HL-60 (cell line): ENCODE measurements at regions not wholly inside any gene's neighbourhood (a gene's known extent, or its start where the extent isn't known, plus 50 kb on each side); places are given as distances from the start of the nearest gene placed in this dataset.

Experiments used
- DNase-seq, 2 experiments: peaks; one replicate each; pipeline ENCODE4 v3.0.0-alpha.2; 2010 to 2020; ENCODE audit warnings: low read depth in 1 of 2, low spot score in 1 of 2
- H3K27ac ChIP-seq: fragments of 250-450 bp; sonication (Bioruptor Pico); replicated peaks from 2 replicates; pipeline ENCODE4 v1.5.1; 2020; ENCODE audit warnings: mild to moderate bottlenecking, moderate library complexity
- H3K27me3 ChIP-seq: fragments of 250-450 bp; sonication (Bioruptor Pico); 2 replicates; pipeline ENCODE4 v1.5.1; 2021; ENCODE audit warnings: mild to moderate bottlenecking, moderate library complexity; ENCODE audit not compliant: insufficient read depth, poor library complexity, severe bottlenecking
- H3K4me3 ChIP-seq: replicated peaks from 2 replicates; pipeline ENCODE4 v1.5.1; 2011; ENCODE audit warnings: mild to moderate bottlenecking, control low read depth, low read length; ENCODE audit not compliant: insufficient read depth
- CTCF ChIP-seq: IDR thresholded peaks from one replicate; pipeline ENCODE4 v1.5.1; 2011; ENCODE audit warnings: low read length, control low read depth, inconsistent platforms; ENCODE audit not compliant: insufficient read depth
- GABPA ChIP-seq: IDR thresholded peaks from 2 replicates; pipeline ENCODE4 v1.6.1; 2012; ENCODE audit warnings: low read depth
- POLR2AphosphoS5 ChIP-seq: IDR thresholded peaks from 2 replicates; pipeline ENCODE4 v1.6.1; 2012; ENCODE audit warnings: low read depth
- REST ChIP-seq: IDR thresholded peaks from 2 replicates; pipeline ENCODE4 v1.6.1; 2012; ENCODE audit warnings: low read depth; ENCODE audit not compliant: insufficient replicate concordance
- SPI1 ChIP-seq: IDR thresholded peaks from 2 replicates; pipeline ENCODE4 v1.6.1; 2012; ENCODE audit warnings: low read depth, mild to moderate bottlenecking, borderline replicate concordance

DNA sequence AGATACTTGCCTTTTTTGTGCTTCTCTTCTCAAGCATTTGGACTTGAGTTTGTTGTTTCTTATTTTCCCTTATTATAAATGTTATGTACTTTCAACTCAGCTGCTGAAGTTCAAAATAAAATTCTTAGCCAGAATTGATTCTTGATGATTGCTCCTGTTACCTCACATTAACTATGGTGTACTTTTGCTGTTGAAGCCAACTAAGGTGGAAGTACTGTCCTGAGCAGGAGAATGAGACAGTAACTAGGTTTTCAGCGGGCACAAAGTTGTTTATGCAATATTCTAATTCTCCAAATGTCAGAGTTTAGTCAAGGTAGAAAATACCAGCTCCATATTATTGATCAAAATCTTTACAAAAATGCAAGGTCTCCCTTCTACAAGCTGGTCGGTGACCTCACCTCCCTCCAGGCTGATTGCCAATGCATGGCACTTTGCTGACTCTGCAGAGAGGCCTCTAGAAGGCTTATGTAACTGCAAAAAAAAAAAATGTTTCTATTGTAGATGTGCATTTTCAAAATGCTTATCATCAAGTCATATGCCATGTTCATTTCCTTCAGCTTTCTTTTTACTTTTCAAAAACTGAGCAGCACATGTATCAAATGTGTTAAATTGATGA is 1783.5 kb upstream of the WWC1 start:
- Histone ChIP-seq H3K4me3 (no peak overlapping the region), H3K27ac (no peak overlapping the region), H3K27me3 (no peaks in the 10 kb centered on the region)
- no peak for TF ChIP-seq POLR2AphosphoS5
- TF ChIP-seq GABPA: no peak
- TF ChIP-seq REST: no peak
- DNase-seq: no peak

- Histone ChIP-seq H3K27ac (no peak overlapping the region), H3K27me3 (no peaks in the 10 kb centered on the region), H3K4me3 (no peak overlapping the region)
- no peak for DNase-seq
- TF ChIP-seq CTCF (no peak), REST (peak; percentile 97), GABPA (no peak), SPI1 (no peak)
These were observed 1782.4 kb upstream of the WWC1 start for GRCh38 chr5:166509085-166509484.

- no peak overlapping the region for H3K4me3 ChIP-seq
- TF ChIP-seq SPI1 (no peak), POLR2AphosphoS5 (no peak), REST (no peak), GABPA (no peak), CTCF (no peak)
- H3K27ac ChIP-seq: no peak overlapping the region
- no peak for DNase-seq
- no peaks in the 10 kb centered on the region for H3K27me3 ChIP-seq
These were observed 1773.5 kb upstream of the WWC1 start for GRCh38 chr5:166517976-166518375.
